B cell (primary cell): ENCODE measurements at regions not wholly inside any gene's neighbourhood (a gene's known extent, or its start where the extent isn't known, plus 50 kb on each side); places are given as distances from the start of the nearest gene placed in this dataset.

ENCODE experiments used
- ATAC-seq: fragments of 200-7000 bp; cut with Tn5 transposase; one replicate; pipeline ENCODE4 v1.10.0; 2021; ENCODE audit warnings: low read depth, mild to moderate bottlenecking, moderate number of reproducible peaks, moderate library complexity
- CTCF ChIA-PET: fragments of 350-600 bp; sonication (Branson Sonifier 250); formaldehyde crosslinking; loops from one replicate; lab custom pipeline; 2021; ENCODE audit warnings: antibody characterized with exemption, inconsistent platforms; lab: Charles Lee
- POLR2A ChIA-PET: fragments of 350-600 bp; sonication (Branson Sonifier 250); formaldehyde crosslinking; loops from one replicate; lab custom pipeline; 2021; ENCODE audit warnings: antibody characterized with exemption; lab: Charles Lee
- DNase-seq: peaks from one replicate; pipeline ENCODE4 v3.0.0; 2013
- H2AFZ ChIP-seq: 2 replicates; pipeline ENCODE4 v1.6.1; 2012; ENCODE audit warnings: mild to moderate bottlenecking, low read depth, low read length; ENCODE audit not compliant: insufficient read depth, poor library complexity, severe bottlenecking
- H3K27ac ChIP-seq, 2 donors: 1 replicate in 1 of 2; 2 replicates in 1 of 2; pipeline ENCODE4 v1.5.1; 2012 to 2013; ENCODE audit warnings: low read length in 2 of 2, mild to moderate bottlenecking in 2 of 2, moderate library complexity in 1 of 2
- H3K27me3 ChIP-seq, 4 experiments: fragments of 200-600 bp in 1 of 4; sonication (generic) in 1 of 4; replicated peaks in 1 of 4; 1 replicate in 2 of 4; 2 replicates in 2 of 4; pipeline versions ENCODE4 v1.6.1 to v1.7.0; 2013 to 2016; ENCODE audit warnings: low read length in 3 of 4, mild to moderate bottlenecking in 2 of 4, mixed read lengths in 1 of 4, moderate library complexity in 1 of 4; ENCODE audit not compliant: insufficient read depth in 4 of 4, control insufficient read depth in 3 of 4; ENCODE audit errors: control extremely low read depth in 1 of 4
- H3K36me3 ChIP-seq, 2 experiments: replicated peaks in 1 of 2; 1 replicate in 1 of 2; 2 replicates in 1 of 2; pipeline versions ENCODE4 v1.6.1 to v1.7.1; 2013; ENCODE audit warnings: low read length in 1 of 2; ENCODE audit not compliant: insufficient read depth in 2 of 2, control insufficient read depth in 1 of 2; ENCODE audit errors: control extremely low read depth in 1 of 2, extremely low read depth in 1 of 2
- H3K4me1 ChIP-seq, 2 donors: fragments of 200-600 bp in 1 of 2; sonication (generic) in 1 of 2; 1 replicate in 1 of 2; 2 replicates in 1 of 2; pipeline versions ENCODE4 v1.5.1 to v1.6.1; 2013 to 2017; ENCODE audit warnings: low read length in 2 of 2; ENCODE audit not compliant: control insufficient read depth in 2 of 2, insufficient read depth in 2 of 2
- H3K4me2 ChIP-seq: replicated peaks from 2 replicates; pipeline ENCODE3; 2012; ENCODE audit warnings: mild to moderate bottlenecking, low read depth, low read length; ENCODE audit not compliant: poor library complexity, severe bottlenecking
- H3K4me3 ChIP-seq, 5 experiments: fragments of 200-600 bp in 1 of 5; sonication (generic) in 1 of 5; 1 replicate in 3 of 5; 2 replicates in 2 of 5; pipeline versions ENCODE4 v1.5.1 to v1.7.0; 2011 to 2016; ENCODE audit warnings: low read length in 4 of 5, mild to moderate bottlenecking in 4 of 5, low read depth in 2 of 5, control low read depth in 1 of 5, moderate library complexity in 1 of 5; ENCODE audit not compliant: insufficient read depth in 1 of 5; ENCODE audit errors: control extremely low read depth in 1 of 5, extremely low read depth in 1 of 5
- H3K79me2 ChIP-seq: fragments of 200-600 bp; sonication (generic); one replicate; pipeline ENCODE4 v1.6.0; 2016; ENCODE audit warnings: low read length; ENCODE audit not compliant: control insufficient read depth, insufficient read depth
- H3K9ac ChIP-seq: fragments of 200-600 bp; sonication (generic); 2 replicates; pipeline ENCODE4 v1.6.1; 2017; ENCODE audit warnings: mild to moderate bottlenecking, low read length, moderate library complexity
- H3K9me3 ChIP-seq, 3 donors: one replicate each; pipeline versions ENCODE4 v1.6.1 to v1.7.1; 2013; ENCODE audit warnings: low read length in 2 of 3; ENCODE audit not compliant: control insufficient read depth in 2 of 3, insufficient read depth in 1 of 3; ENCODE audit errors: control extremely low read depth in 1 of 3
- H4K20me1 ChIP-seq: 2 replicates; pipeline ENCODE4 v1.6.0; 2012; ENCODE audit warnings: mild to moderate bottlenecking, low read length; ENCODE audit not compliant: insufficient read depth, control insufficient read depth, poor library complexity, severe bottlenecking
- H3K27ac Mint-ChIP-seq: one replicate; pipeline ENCODE4 v1.8.0; 2021; ENCODE audit warnings: mixed read lengths
- H3K27me3 Mint-ChIP-seq: one replicate; pipeline ENCODE4 v1.8.0; 2021; ENCODE audit warnings: mixed read lengths
- H3K4me1 Mint-ChIP-seq: one replicate; pipeline ENCODE4 v1.8.0; 2021; ENCODE audit warnings: mixed read lengths
- H3K4me3 Mint-ChIP-seq: one replicate; pipeline ENCODE4 v1.8.0; 2021; ENCODE audit warnings: mixed read lengths
- H3K9me3 Mint-ChIP-seq: one replicate; pipeline ENCODE4 v1.8.0; 2022; ENCODE audit warnings: mixed read lengths; ENCODE audit not compliant: insufficient read depth
- EZH2 ChIP-seq: IDR thresholded peaks from 2 replicates; pipeline ENCODE4 v1.6.1; 2012; ENCODE audit warnings: borderline replicate concordance, low read depth, mild to moderate bottlenecking, moderate library complexity, low read length; ENCODE audit not compliant: insufficient read depth, poor library complexity, severe bottlenecking
- WGBS: methylation state at CpG from one replicate; pipeline ENCODE4 v1.1.5; 2013; ENCODE audit warnings: missing lambda C conversion rate; ENCODE audit not compliant: insufficient coverage; 5-methylcytosine and 5-hydroxymethylcytosine counted together
- intact Hi-C: fragments of 100-400 bp; cut with micrococcal nuclease; formaldehyde crosslinking; loops from one replicate; pipeline ENCODE4 v1.10.0; 2022
- TF ChIP-seq, protein P1 (sequence below): fragments of 200-600 bp; IDR thresholded peaks from one replicate; pipeline ENCODE4 v1.8.0; 2022; ENCODE audit warnings: antibody characterized with exemption, mild to moderate bottlenecking

- DNase-seq (no peak), ATAC-seq (no peak)
- no peaks in the 10 kb centered on the region for H3K27me3 Mint-ChIP-seq
- CTCF ChIA-PET = no interaction called here
- WGBS = no CpG with 5 or more reads among the region's 3 CpGs
- no peak overlapping the region for H3K4me3 Mint-ChIP-seq
- Histone ChIP-seq H3K9me3 (no peaks in the 10 kb centered on the region), H3K4me3 (no peak overlapping the region), H3K9ac (no peak overlapping the region), H3K36me3 (no peaks in the 10 kb centered on the region), H3K4me2 (no peak overlapping the region), H3K4me1 (no peaks in the 10 kb centered on the region), H3K27ac (no peak overlapping the region), H2AFZ (no peak overlapping the region), H3K79me2 (no peaks in the 10 kb centered on the region), H4K20me1 (no peaks in the 10 kb centered on the region), H3K27me3 (no peaks in the 10 kb centered on the region)
- H3K4me1 Mint-ChIP-seq = no peaks in the 10 kb centered on the region
- POLR2A ChIA-PET = no interaction called here
- intact Hi-C loops = no loop called here
- TF ChIP-seq EZH2 = no peak
- TF ChIP-seq, protein P1, sequence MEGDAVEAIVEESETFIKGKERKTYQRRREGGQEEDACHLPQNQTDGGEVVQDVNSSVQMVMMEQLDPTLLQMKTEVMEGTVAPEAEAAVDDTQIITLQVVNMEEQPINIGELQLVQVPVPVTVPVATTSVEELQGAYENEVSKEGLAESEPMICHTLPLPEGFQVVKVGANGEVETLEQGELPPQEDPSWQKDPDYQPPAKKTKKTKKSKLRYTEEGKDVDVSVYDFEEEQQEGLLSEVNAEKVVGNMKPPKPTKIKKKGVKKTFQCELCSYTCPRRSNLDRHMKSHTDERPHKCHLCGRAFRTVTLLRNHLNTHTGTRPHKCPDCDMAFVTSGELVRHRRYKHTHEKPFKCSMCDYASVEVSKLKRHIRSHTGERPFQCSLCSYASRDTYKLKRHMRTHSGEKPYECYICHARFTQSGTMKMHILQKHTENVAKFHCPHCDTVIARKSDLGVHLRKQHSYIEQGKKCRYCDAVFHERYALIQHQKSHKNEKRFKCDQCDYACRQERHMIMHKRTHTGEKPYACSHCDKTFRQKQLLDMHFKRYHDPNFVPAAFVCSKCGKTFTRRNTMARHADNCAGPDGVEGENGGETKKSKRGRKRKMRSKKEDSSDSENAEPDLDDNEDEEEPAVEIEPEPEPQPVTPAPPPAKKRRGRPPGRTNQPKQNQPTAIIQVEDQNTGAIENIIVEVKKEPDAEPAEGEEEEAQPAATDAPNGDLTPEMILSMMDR = no peak
- no peak overlapping the region for H3K27ac Mint-ChIP-seq
- H3K9me3 Mint-ChIP-seq = peaks cover 3% of the 10 kb centered on the region
Observed at GRCh38 chr3:105094588-105094987, 272.1 kb upstream of the ALCAM start.

DNA sequence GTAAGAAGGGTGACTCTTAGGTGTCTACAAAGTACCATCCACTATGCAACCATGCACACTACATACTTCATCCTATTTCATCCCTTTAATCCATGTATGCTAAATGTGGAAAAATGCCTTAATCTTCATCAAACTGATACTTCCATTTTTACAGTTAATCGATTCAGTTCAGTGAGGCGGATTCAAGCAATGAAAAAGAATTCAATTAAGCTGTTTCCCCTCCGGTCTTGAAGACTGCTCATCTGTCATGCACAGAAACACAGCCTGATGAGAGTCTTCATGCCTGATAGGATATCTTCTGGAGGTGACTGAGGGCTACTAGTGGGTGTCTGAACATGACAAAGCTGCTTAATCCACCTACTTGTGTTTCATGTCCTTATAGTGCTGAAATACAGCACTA lies 270.6 kb upstream of the ALCAM start:
- Histone ChIP-seq H2AFZ (no peak overlapping the region), H3K79me2 (no peaks in the 10 kb centered on the region), H3K4me2 (no peak overlapping the region), H3K4me3 (no peak overlapping the region), H3K9me3 (no peaks in the 10 kb centered on the region), H3K27me3 (no peaks in the 10 kb centered on the region), H3K4me1 (no peaks in the 10 kb centered on the region), H3K9ac (no peak overlapping the region), H4K20me1 (no peaks in the 10 kb centered on the region), H3K36me3 (no peaks in the 10 kb centered on the region), H3K27ac (no peak overlapping the region)
- H3K9me3 Mint-ChIP-seq = peaks cover 3% of the 10 kb centered on the region
- no peak for TF ChIP-seq EZH2
- TF ChIP-seq, protein P1 = no peak
- H3K4me3 Mint-ChIP-seq = no peak overlapping the region
- ChIA-PET POLR2A (no interaction called here), CTCF (no interaction called here)
- no peak for ATAC-seq
- no peak overlapping the region for H3K27ac Mint-ChIP-seq
- no peaks in the 10 kb centered on the region for H3K4me1 Mint-ChIP-seq
- intact Hi-C loops = no loop called here
- WGBS = 95% methylated on average over 3 of the region's 3 CpGs
- no peak for DNase-seq
- no peaks in the 10 kb centered on the region for H3K27me3 Mint-ChIP-seq
